NCI-H345 treated with DMSO at 0.1 percent for 48 hours (cell line): ENCODE measurements at regions not wholly inside any gene's neighbourhood (a gene's known extent, or its start where the extent isn't known, plus 50 kb on each side); places are given as distances from the start of the nearest gene placed in this dataset.

ENCODE experiments used
- DNase-seq: peaks from one replicate; lab custom pipeline; 2025; ENCODE audit not compliant: unreplicated experiment; lab: John Stamatoyannopoulos, UW

GRCh38 chr12:127267128-127267527, 999.8 kb upstream of the TMEM132C start:
- no peak for DNase-seq

- no peak for DNase-seq
These were observed 998.8 kb upstream of the TMEM132C start for GRCh38 chr12:127268213-127268612.

GRCh38 chr12:127268706-127269425, 998.1 kb upstream of the TMEM132C start:
- no peak for DNase-seq

GRCh38 chr12:127270193-127270592, 996.8 kb upstream of the TMEM132C start:
- no peak for DNase-seq

GRCh38 chr12:127271776-127272175, 995.2 kb upstream of the TMEM132C start:
- DNase-seq: no peak

- DNase-seq: no peak
These were observed 994.1 kb upstream of the TMEM132C start for GRCh38 chr12:127272864-127273263.

GRCh38 chr12:127273626-127274025, 993.3 kb upstream of the TMEM132C start:
- DNase-seq: no peak

- no peak for DNase-seq
These were observed 991.6 kb upstream of the TMEM132C start for GRCh38 chr12:127275416-127275815.

- DNase-seq: no peak
These were observed 989.1 kb upstream of the TMEM132C start for GRCh38 chr12:127277882-127278281.

GRCh38 chr12:127278351-127278750, 988.6 kb upstream of the TMEM132C start:
- no peak for DNase-seq

- no peak for DNase-seq
These were observed 986.3 kb upstream of the TMEM132C start for GRCh38 chr12:127280393-127281275.

- no peak for DNase-seq
These were observed 984.0 kb upstream of the TMEM132C start for GRCh38 chr12:127282786-127283565.

- DNase-seq: no peak
These were observed 982.9 kb upstream of the TMEM132C start for GRCh38 chr12:127284021-127284420.

GRCh38 chr12:127284870-127285431, 982.0 kb upstream of the TMEM132C start:
- DNase-seq: no peak

GRCh38 chr12:127286281-127286680, 980.7 kb upstream of the TMEM132C start:
- no peak for DNase-seq

GRCh38 chr12:127287256-127287655, 979.7 kb upstream of the TMEM132C start:
- no peak for DNase-seq

GRCh38 chr12:127290251-127290650, 976.7 kb upstream of the TMEM132C start:
- DNase-seq: no peak

- DNase-seq: no peak
These were observed 974.2 kb upstream of the TMEM132C start for GRCh38 chr12:127292736-127293135.

- no peak for DNase-seq
These were observed 973.3 kb upstream of the TMEM132C start for GRCh38 chr12:127293507-127294310.

- DNase-seq: no peak
These were observed 972.2 kb upstream of the TMEM132C start for GRCh38 chr12:127294651-127295210.
